HEK293 (cell line): ENCODE measurements at regions not wholly inside any gene's neighbourhood (a gene's known extent, or its start where the extent isn't known, plus 50 kb on each side); places are given as distances from the start of the nearest gene placed in this dataset.

Experiments
- CTCF ChIP-seq: fragments of 450-650 bp; formaldehyde crosslinking; IDR thresholded peaks from 2 replicates; pipeline ENCODE4 v1.5.1; 2016; ENCODE audit warnings: missing biosample characterization, missing genetic modification characterization
- REST ChIP-seq: fragments of 450-650 bp; formaldehyde crosslinking; IDR thresholded peaks from 2 replicates; pipeline ENCODE4 v1.5.1; 2016; ENCODE audit warnings: missing biosample characterization, missing genetic modification characterization
- ZFHX2 ChIP-seq: fragments of 450-650 bp; formaldehyde crosslinking; conservative IDR thresholded peaks from 2 replicates; pipeline ENCODE4 v1.5.1; 2016; ENCODE audit warnings: missing biosample characterization, missing genetic modification characterization
- ZNF660 ChIP-seq: fragments of 450-650 bp; IDR thresholded peaks from 2 replicates; pipeline ENCODE4 v1.5.1; 2018; ENCODE audit warnings: missing biosample characterization, mild to moderate bottlenecking, missing genetic modification characterization

GRCh38 chr1:67890857-67891256 lies 57.6 kb upstream of the GNG12 start:
- TF ChIP-seq ZNF660 (tag by site-specific recombination): no peak
- no peak for TF ChIP-seq CTCF (tag by site-specific recombination)
- no peak for TF ChIP-seq REST (tag by site-specific recombination)
- TF ChIP-seq ZFHX2: no peak
